ENCODE measurements at regions not wholly inside any gene's neighbourhood (a gene's known extent, or its start where the extent isn't known, plus 50 kb on each side); places are given as distances from the start of the nearest gene placed in this dataset.

DNA sequence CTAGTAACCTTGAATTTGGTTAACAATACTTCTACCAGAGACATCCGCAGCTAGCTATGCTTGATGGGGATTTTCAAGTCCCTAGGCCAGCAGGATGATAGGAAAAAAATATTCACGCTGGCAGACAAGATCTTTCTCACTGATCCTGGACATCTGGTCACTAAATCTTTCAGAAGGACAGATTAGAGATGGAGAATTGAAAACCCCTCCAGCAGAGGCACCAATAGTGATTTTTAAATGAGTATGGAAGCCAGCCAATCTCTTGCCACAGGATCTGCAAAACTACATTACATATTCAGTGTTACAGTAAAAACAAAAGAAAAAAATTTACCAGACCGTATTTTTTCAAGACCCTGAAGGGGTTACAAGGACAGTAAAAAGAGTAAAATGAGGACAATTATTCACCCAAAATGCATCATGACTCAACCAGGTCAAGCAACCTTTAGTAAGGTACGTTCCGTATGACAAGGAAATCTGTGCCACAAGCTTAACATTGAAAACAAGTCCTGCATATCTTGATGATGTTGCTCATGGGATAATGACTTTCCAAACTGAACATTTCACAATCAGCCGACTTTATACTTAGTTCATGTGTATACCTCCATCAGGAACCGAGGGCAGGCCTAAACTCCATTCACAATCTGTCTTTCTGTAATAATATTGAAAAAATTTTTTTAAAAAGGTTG lies 239.5 kb downstream of the GXYLT1 start:
- ATAC-seq (ENCODE audit: low read depth) (no peak), DNase-seq (no peak)
- no peak overlapping the region for H3K4me2 ChIP-seq (ENCODE audit: low read depth, low read length)
- no peak overlapping the region for H2BK120ac ChIP-seq (ENCODE audit: low read depth, low read length)
- intact Hi-C loops (cut with micrococcal nuclease) (no loop called here), dilution Hi-C loops (cut with HindIII; ENCODE audit: low sequenced_read_pairs, unreplicated experiment) (no loop called here), in situ Hi-C loops (cut with MboI; ENCODE audit: low sequenced_read_pairs) (no loop called here)
- no peak overlapping the region for H3K18ac ChIP-seq (ENCODE audit: low read depth, low read length)
- no peak overlapping the region for H3K27ac ChIP-seq (ENCODE audit: insufficient read depth, low read length)
- no peak overlapping the region for H2BK20ac ChIP-seq (ENCODE audit: low read depth, low read length)
- H3K4me3 ChIP-seq (ENCODE audit: insufficient read depth, low read depth, low read length), result no peak overlapping the region
- TF ChIP-seq BHLHE40 (IDR thresholded peaks at IDR 0.05; ENCODE audit: low read depth, low read length), result no peak
- TF ChIP-seq, protein P1, sequence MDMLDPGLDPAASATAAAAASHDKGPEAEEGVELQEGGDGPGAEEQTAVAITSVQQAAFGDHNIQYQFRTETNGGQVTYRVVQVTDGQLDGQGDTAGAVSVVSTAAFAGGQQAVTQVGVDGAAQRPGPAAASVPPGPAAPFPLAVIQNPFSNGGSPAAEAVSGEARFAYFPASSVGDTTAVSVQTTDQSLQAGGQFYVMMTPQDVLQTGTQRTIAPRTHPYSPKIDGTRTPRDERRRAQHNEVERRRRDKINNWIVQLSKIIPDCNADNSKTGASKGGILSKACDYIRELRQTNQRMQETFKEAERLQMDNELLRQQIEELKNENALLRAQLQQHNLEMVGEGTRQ (IDR thresholded peaks at IDR 0.05; ENCODE audit: low read depth, low read length), result no peak
- no peak overlapping the region for H4K91ac ChIP-seq (ENCODE audit: insufficient read depth, low read depth, low read length)
- no peak overlapping the region for H3K4ac ChIP-seq (ENCODE audit: low read depth, low read length)
- no peaks in the 10 kb centered on the region for H3K9me3 ChIP-seq (ENCODE audit: control insufficient read depth, insufficient read depth, low read length)
- no peak overlapping the region for H3K56ac ChIP-seq (ENCODE audit: extremely low read depth, insufficient read depth, low read length)
- CTCF ChIA-PET, result no interaction called here
- H4K5ac ChIP-seq (ENCODE audit: low read depth, low read length), result no peak overlapping the region
- H3K79me1 ChIP-seq (ENCODE audit: low read depth in 1 of 2, low read length in 2 of 2), result no peaks in the 10 kb centered on the region
- H3K36me3 ChIP-seq (ENCODE audit: control insufficient read depth, insufficient read depth, low read length), result no peaks in the 10 kb centered on the region
- no TSS peak for BruUV-seq (replicated peaks)
- no peak overlapping the region for H2BK15ac ChIP-seq (ENCODE audit: low read depth, low read length)
- no peaks in the 10 kb centered on the region for H3K27me3 ChIP-seq (ENCODE audit: control insufficient read depth, insufficient read depth, low read length)
- no peak overlapping the region for H2BK5ac ChIP-seq (ENCODE audit: low read depth, low read length, poor library complexity, severe bottlenecking)
- no peak overlapping the region for H2AFZ ChIP-seq (replicated peaks; ENCODE audit: low read length, poor library complexity)
- H2AK5ac ChIP-seq (ENCODE audit: low read depth, low read length), result no peak overlapping the region
- no peaks in the 10 kb centered on the region for H3K4me1 ChIP-seq (ENCODE audit: control insufficient read depth, insufficient read depth, low read length)
- no CpG with 5 or more reads among the region's 7 CpGs for WGBS, 2 experiments (ENCODE audit: extremely low coverage in 2 of 2, insufficient read length in 1 of 2)
- no peak overlapping the region for H3K9ac ChIP-seq (ENCODE audit: low read depth, low read length)
- no peaks in the 10 kb centered on the region for H4K20me1 ChIP-seq (ENCODE audit: insufficient read depth, low read length)
- no peaks in the 10 kb centered on the region for H3K9me1 ChIP-seq (ENCODE audit: insufficient read depth, low read length)
- POLR2A ChIA-PET (ENCODE audit: unreplicated experiment), result no interaction called here
- no peak overlapping the region for H3K23ac ChIP-seq (ENCODE audit: low read depth, low read length)
- H3K14ac ChIP-seq (replicated peaks; ENCODE audit: low read depth, low read length), result no peak overlapping the region
- no peak overlapping the region for H4K8ac ChIP-seq (ENCODE audit: low read depth in 2 of 2, low read length in 2 of 2)
- H2AK9ac ChIP-seq (replicated peaks; ENCODE audit: low read depth, low read length, poor library complexity), result no peak overlapping the region

Data from IMR-90 (cell line).